ENCODE measurements at regions not wholly inside any gene's neighbourhood (a gene's known extent, or its start where the extent isn't known, plus 50 kb on each side); places are given as distances from the start of the nearest gene placed in this dataset.

DNA sequence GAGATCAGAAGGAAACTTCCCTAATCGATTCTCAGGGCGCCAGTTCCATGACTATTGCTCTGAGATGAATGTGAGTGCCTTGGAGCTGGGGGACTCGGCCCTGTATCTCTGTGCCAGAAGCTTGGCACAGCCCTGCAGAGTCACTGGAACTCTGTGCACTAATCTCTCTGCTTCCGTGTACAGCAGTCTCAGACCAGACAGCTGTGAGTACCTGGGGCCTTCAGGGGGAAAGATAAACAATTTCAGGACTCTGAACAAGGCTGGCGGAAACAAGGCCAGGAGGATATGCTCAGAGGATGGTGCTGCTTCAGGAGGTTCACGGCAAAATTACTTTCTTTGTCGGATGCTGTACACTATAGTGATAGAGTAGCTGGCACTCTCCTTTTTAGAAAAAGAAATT, 131.7 kb upstream of the PRSS58 start:
- no peak for DNase-seq

GRCh38 chr7:142385491-142386340, 127.9 kb upstream of the PRSS58 start:
- peak; percentile 17 for DNase-seq

DNA sequence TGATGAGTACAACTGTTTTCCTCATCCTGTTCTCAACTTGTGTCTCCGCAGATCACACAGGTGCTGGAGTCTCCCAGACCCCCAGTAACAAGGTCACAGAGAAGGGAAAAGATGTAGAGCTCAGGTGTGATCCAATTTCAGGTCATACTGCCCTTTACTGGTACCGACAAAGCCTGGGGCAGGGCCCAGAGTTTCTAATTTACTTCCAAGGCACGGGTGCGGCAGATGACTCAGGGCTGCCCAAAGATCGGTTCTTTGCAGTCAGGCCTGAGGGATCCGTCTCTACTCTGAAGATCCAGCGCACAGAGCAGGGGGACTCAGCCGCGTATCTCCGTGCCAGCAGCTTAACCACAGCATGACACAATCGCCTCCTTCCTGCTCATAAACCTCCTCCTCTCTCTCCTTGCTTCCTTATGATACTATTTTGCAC, 126.7 kb upstream of the PRSS58 start:
- no peak for DNase-seq

DNA sequence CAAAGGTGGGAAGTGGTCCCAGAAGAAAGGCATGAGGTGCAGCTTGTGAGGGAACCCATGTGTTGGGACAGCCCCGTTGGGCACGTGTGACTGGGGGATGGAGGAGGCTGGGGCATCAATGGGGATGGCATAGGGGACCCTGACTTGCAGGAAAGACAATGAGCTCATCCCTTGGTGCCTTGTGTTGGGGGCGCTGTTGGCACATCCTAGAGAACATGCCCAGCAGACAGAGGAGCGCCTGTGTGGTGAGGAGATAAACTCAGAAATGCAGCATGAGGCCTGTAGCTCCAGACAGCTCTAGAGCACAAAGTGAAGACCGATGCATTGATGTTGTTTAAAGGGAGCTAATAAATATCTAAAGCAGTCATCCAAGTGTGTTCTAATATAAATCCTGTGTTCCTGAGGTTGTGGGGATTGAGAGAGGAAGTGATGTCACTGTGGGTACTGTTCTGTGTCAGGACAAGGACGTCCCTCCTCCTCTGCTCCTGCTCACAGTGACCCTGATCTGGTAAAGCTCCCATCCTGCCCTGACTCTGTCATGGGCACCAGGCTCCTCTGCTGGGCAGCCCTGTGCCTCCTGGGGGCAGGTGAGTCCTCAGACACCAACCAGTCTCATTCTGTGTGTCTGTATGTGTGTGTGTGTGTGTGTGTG, 126.1 kb upstream of the PRSS58 start:
- no peak for DNase-seq

DNA sequence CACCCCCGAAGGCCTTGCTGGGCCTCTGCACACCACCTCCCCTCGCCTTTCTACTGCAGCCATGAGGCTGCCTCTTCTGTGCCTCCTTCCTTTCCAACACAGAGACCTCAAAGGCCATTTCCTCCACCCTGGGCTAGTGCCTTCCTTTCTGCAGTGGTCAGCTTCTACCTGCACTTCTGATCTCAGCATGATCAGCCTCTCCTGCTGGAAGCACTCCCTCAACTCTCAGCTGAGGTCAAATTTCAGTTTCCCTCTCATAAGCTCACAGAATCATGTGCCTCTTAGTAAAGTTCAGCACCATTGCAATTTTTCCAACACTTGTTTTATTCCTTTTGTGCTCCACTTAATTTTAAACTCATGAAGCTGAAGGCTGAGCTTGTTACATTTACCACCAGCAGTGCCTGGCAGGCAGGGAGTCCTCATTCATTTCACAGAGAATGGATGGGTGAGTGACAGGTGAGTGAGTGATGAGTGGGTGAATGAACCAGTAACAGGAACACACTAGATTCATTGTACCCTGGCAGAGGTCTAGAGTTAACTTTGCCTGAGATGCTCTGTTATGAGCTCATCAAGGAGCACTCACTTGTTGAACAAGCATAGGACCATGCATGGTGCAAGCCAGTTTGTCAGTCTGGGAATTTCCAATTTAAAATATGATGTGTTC, 124.0 kb upstream of the PRSS58 start:
- no peak for DNase-seq

- no peak for DNase-seq
Observed at GRCh38 chr7:142380069-142380468, 122.2 kb upstream of the PRSS58 start.

DNA sequence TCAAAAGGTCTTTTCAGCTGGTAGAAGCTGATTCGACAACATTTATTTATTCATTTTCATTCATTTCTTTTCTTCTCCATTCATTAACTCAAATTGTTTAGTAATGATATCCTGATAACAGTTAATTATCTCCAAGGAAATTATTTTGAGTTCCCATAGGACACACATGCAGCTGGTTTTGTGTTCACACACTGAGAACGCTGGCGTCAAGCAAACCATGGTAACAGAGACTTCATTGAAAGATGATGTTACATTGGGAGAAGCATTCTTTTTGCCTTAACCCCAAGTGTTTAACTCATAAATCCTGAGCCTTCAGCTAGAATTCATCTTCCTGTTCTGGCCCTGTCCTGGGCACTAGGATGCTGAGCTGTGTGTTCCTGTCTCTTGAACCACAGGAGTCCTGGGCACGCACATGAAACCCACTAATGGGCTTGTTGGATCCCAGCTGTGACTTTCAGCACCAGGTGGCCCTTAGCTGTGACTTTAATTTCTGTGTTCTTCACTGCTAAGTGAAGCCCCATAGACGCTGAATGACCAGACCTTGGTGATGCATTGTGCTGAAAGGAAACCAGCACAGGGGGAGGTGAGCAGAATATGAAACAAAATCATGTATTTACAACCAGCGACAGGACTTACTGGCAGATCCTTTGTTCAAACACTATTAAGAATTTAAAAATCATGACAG, 121.5 kb upstream of the PRSS58 start:
- no peak for DNase-seq

- no peak for DNase-seq
Observed at GRCh38 chr7:142377567-142377966, 119.7 kb upstream of the PRSS58 start.

DNA sequence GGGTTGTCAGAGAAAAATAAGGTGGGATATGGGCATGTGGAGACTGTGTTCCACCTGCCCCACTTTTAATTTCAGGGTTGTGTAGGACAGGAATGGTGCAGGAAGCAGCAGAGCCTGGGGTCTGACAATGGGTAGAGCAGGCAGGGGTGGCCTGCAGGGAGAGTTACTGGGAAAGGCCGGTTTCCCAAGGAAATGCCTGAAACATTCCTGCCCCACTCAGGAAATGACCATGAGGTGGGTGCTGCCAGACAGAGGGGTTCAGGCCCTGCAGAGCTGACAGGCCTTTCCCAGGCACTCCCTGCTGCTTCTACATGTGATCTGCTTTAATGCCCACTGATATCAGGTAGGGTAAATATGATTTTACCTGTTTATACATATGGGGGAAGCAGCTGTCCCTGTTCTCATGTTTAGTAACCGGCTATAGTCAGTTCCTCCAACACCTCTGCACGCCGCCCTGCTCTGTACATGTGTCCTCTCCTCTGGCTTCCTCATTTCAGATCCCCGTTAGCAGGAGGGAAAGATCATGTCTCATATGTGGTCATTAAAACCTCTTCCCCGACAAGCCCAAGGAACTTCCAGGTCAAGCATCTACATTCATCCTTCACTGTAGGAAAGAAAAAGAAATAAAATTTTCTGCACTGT, 118.6 kb upstream of the PRSS58 start:
- no peak for DNase-seq

DNA sequence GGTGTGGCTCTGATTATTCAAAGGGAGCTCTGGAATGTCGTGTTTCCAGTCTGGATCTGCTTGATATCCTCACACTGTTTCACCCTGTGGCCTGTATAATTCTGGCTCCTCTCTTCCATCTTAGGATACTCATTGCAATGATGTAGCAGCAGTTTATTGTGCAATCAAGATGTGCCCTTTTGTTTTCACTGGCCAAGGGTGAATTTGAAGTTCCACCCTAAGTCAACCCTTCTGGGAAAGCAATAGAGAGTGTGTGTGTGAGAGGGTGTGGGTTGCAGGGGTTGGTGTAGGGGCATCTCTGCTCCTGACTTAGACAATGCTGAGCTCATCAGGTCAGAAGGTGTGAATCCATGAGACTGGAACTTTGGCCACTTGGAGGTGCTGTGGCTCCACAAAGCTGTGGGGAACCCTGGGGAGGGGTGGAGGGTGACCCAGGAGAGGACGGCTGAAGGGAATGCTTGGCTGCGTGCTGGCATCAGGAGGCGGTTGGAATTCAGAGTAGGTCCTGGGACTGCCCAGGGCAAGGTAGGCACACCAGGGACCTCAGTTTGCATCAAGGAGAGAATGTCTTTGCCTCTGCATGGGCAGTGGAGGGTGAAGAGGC, 118.0 kb upstream of the PRSS58 start:
- no peak for DNase-seq

DNA sequence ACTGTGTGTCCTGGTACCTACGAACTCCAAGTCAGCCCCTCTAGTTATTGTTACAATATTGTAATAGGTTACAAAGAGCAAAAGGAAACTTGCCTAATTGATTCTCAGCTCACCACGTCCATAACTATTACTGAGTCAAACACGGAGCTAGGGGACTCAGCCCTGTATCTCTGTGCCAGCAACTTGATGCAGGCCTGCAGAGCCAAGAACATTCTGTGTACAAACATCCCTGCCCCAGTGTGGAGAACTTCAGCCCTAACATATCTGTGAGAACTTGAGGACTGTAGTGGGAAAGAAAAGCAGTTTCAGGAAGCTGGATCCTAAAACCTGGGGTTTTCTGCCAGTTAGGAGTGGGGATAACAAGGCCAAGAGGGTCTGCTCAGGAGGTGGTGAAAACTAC, 114.9 kb upstream of the PRSS58 start:
- DNase-seq: no peak

- no peak for DNase-seq
Observed at GRCh38 chr7:142371586-142372377, 113.9 kb upstream of the PRSS58 start.

DNA sequence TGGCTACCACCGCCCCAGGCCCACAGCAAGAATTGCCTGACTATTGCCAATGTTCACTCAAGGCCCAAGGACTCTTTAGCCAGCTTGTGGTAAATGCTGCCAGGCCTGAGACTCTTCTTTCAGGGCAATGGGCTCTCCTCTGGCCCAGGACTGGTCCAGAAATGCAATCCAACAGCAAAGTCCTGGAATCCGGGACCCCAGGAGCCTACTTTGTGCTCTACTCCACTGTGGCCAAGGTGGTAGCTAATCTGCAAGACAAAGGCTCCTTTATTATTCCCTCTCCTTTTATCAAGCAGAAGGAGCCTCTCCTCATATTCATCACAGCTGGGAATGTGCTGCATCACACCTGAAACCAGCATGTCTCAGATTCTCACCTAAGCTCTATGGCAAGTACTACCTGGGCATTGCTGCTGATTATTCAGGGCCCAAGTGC, 107.6 kb upstream of the PRSS58 start:
- no peak for DNase-seq

DNA sequence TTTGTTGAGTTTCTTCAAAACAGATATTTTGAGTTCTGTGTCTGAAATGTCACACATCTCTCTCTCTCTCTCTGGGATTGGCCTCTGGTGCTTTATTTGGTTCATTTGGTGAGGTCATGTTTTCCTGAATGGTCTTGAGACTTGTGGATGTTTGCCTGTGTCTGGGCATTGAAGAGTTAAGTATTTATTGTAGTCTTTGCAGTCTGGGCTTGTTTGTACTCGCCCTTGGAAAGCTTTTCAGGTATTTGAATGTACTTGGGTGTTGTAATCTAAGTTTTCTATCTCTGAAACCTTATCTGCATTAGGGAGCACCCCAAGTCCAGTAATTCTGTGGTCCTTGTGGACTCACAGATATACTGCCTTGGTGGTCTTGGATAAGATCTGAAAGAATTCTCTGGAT, 106.7 kb upstream of the PRSS58 start:
- no peak for DNase-seq

GRCh38 chr7:142362349-142362748, 104.5 kb upstream of the PRSS58 start:
- no peak for DNase-seq

- DNase-seq: no peak
Observed at GRCh38 chr7:142359694-142360279, 101.9 kb upstream of the PRSS58 start.

GRCh38 chr7:142357953-142358520, 100.2 kb upstream of the PRSS58 start:
- DNase-seq: peak; percentile 19

DNA sequence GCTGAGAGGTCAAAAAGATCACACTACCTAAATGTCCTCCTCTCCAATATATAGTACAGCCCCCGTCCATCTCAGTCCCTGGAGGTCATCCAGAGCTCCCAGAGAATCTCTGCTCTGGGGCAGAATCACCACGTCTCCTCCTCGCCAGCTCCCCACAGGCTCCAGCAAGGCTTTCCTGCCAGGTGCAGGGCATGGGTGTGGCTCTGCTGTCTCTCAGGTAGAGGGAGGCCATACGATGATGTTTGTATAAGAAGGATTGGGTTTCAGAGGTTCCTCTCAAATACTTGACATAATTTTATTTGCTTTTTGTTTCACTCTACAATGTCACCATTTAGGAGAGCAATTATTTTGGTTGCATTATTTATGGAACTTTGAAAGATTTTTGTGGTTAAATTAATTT, 98.3 kb upstream of the PRSS58 start:
- no peak for DNase-seq

GRCh38 chr7:142355328-142355727, 97.5 kb upstream of the PRSS58 start:
- no peak for DNase-seq

DNA sequence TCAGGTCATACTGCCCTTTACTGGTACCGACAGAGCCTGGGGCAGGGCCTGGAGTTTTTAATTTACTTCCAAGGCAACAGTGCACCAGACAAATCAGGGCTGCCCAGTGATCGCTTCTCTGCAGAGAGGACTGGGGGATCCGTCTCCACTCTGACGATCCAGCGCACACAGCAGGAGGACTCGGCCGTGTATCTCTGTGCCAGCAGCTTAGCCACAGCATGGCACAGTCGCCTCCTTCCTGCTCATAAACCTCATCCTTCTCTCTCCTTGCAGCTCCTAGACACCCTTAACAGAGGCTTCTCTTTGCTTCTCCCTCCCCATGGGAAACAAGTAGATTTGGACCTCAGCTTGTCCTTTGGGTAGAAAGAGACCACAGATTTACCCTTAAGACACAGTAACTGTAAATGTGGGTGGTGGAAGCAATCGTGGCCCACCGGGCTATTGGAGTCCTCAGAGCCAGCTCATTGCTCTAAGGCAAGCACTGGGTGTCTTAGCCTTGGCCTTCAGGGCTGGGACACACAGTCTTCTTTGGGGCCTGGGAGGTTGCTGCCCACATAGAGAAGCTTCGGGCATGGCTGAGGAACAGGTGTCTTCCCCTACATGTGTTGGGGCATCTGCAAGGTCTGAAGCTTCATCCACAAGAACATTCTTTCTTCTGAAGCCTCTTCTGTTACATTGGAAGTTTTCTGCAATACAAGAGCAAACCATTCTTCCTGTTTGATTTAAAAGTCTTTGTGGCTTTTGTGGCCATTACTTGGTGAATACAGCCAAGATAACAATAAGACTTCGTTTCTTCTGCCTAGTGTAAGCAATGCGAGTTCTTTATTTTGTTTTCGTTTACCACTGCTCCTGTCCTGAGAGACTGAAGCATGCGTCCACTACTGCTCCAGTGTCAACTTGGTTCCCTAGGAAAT, 95.5 kb upstream of the PRSS58 start:
- DNase-seq: no peak
